ENCODE measurements at regions not wholly inside any gene's neighbourhood (a gene's known extent, or its start where the extent isn't known, plus 50 kb on each side); places are given as distances from the start of the nearest gene placed in this dataset.
"Not testable (repeated sequence)": the region's sequence is repeated elsewhere in the genome, so short reads cannot be mapped to it uniquely, and the experiment has no call there.

DNA sequence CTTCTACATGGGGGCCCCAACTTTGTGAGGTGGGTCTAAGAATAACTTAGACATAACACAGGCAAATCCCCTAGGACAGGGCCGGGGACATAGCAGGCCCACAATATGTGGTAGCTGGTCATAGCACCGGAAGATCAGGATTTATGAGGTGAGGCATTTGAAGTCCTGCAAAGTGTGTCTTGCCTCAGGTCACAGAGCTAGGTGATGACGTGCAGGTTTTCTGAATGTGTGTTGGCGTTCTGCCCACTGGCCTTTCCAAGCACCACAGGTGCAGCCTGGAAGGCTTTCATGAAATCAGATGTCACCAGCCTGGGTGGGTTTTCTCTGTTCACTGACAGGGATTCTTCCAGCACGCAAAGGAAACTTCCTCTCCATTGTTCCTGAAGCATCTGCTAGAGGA lies 119.1 kb downstream of the LRATD1 start:
- DNase-seq (ENCODE audit: low read depth in 2 of 2) = no peak

DNA sequence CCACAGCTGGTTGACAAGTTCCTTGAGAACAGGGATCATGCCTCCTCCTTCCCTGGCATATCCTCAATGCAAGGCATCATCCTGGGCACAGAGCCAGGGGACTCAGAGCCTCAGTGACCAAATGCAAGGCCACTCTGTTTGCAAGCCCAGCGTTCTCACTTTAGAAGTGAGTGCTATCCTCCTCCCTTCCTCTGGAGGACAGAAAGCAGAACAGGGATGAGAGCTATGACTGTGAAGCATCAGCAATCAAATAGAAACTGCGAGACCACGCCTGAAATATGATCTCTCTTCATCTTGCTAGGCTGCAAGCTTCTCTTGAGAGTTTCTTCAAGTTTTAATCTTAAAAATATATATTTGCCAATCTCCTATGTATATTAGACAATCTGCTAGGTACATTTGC lies 119.8 kb downstream of the LRATD1 start:
- no peak for DNase-seq (ENCODE audit: low read depth in 2 of 2)

DNA sequence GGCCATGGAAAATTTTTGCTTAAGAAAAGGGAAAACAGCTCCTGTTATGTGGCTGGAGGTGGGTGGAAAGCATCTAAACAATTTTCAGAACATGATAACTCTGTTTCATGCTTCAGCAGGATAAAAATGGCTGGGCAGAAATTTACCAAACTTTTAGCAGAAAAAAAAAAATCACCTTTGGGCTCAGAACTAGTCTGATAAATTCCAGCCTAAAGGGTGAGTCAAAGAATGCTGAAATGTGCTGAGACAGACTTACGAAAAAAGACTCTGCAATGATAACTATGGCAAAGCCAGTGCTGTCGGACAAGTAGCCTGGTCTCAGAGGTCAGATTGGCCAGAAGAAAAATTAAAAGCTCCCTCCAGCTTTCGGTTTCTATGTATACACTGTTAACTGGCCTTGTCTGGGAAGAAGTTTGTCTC lies 123.6 kb downstream of the LRATD1 start:
- DNase-seq (ENCODE audit: low read depth in 2 of 2) = peak in 1 of 2 experiments; percentile 5

DNA sequence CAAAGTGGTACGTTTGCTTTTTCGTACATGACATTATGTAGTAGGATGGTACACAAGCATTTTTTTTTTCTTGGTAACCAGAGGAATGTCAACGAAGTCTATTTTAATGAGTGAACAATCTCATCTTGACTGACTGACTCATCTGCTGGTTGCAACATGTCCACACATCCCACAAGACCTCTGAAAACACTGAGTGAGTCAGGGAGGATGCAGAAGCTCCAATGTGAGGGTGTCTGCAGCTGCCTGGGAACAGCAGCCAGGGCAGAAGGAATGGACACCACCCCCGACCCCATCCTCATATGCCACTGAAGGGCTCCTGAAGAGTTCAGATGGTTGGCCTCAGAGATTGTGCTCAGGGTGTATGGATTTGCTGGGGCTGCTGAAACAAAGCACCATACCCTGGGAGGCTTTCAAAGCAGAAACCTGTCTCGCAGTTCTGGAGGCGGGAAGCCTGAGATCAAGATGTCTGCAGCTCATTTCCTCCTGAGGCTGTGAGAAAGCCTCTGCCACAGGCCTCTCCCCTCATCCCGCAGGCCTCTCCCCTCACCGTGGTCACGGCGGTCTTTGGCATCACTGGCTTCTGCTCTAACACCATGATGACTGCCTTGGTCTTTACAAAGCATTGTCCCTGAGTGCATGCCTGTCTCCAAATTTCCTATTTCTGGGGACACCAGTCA lies 124.6 kb downstream of the LRATD1 start:
- peak; percentile 89 for DNase-seq (ENCODE audit: low read depth in 2 of 2)

DNA sequence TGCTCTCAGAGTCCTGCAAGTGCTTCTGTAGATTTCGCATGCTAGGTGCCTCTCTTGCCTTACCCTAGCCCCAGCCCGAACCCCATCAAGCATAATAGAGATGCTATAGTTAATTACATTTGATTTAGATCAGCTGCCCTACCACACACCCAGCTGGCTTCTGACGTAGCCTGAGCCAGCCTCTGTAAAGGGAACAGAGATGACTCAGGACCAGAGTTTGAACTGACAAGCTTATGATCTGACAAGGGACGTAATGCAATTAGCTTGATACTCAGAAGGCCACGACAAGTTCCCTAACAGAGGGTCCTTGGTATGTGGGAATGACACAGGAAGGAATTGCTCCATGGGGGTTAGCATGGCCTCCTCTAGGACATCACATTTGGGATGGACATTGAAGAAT lies 126.6 kb downstream of the LRATD1 start:
- DNase-seq (ENCODE audit: low read depth in 2 of 2) = no peak

DNA sequence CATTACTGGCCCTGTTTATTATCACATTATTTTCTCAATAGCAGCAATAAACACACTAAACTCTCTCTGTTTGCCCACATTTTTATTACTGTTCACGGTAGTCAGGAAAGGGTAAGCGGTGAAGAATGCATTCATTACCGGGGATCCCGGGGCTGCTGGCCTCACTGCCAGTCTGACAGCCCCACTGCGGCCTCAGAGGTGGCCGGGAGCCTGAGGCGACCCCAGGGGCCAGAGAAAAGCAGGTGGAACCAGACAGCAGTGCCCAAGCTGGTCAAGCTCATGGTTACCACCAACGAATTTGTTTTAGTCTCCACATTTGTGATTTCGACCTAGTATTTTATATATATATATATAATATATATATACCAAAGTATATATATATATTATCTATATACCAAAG lies 127.7 kb downstream of the LRATD1 start:
- DNase-seq (ENCODE audit: low read depth in 2 of 2) = no peak

DNA sequence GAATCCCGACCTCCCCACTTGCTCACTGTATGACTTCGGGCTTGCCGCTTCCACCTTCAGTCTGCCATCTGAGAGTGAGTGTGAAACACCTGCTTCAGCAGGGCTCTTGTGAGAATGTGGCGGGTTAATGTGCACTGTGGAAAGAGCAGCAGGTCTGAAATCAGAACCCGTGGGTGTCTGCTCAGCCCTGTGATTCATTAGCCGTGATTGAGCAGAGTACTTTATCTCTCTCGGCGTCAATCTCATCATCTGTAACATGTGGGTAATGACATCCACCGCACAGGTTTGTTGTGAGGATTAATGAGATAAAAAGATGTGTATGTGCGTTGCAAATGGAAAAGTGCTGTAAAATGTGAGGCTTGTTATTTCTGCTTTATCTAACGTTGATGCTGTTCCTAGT lies 128.6 kb downstream of the LRATD1 start:
- no peak for DNase-seq (ENCODE audit: low read depth in 2 of 2)

DNA sequence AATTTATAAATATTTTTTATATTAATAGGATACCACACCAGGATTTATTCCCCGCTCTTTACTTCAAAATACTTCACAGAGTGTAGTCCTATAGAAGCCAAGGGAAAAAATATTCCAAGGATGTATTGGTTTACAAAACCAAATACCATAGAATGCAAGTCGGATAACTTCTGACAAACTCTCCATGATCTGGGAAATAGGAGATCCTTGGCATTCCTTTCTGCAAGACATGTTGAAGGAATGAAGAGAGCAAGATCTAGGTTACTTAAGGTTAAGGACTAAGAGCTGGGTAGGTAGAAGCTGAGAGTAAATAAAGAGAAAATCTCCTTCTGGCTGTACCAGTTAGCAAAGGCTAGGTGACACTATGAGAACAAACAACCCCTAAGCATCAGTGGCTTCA lies 141.2 kb downstream of the LRATD1 start:
- no peak for DNase-seq (ENCODE audit: low read depth in 2 of 2)

DNA sequence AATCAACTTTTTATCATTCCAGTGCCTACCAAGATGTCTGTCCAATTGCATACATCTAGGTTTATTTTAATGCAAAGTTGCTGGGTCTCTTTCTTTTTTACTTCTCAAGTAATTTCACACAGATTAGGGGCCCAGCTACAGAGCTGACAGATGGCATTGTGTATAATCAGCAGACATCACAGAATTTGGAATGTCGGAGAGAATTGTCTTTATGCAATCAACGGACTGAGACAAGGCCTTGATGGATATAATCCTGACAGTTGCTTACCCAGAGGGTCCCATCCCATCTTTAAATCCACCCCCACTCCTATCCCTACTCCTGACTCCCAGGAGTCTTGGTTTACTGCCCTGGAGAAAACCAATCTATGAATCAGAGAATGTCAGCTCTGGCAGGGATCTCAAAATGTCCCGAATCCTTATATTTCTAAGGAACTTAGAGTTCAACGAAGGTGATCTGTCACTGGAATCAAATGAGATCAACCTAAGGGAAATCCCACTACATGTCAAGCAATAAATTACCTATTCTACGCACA lies 142.0 kb downstream of the LRATD1 start:
- no peak for DNase-seq (ENCODE audit: low read depth in 2 of 2)

DNA sequence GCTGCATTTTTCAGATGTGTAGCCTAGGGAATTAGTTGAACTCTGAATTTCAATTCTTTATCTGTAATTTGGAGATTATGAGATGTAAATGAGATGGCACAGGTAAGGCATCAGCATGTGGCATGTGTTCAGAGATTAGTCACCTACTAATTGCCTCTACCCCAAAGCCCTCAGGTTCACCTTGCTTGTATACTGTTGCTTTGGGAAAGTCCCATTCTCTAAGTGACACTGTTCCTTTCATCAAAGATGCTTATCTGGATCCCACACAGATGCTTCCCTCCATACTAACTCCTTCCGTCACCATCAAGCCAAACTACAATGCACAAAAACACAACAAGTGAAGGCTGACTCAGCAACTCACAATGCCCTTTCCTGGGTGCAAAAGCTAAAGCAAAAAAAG lies 143.7 kb downstream of the LRATD1 start:
- no peak for DNase-seq (ENCODE audit: low read depth in 2 of 2)

DNA sequence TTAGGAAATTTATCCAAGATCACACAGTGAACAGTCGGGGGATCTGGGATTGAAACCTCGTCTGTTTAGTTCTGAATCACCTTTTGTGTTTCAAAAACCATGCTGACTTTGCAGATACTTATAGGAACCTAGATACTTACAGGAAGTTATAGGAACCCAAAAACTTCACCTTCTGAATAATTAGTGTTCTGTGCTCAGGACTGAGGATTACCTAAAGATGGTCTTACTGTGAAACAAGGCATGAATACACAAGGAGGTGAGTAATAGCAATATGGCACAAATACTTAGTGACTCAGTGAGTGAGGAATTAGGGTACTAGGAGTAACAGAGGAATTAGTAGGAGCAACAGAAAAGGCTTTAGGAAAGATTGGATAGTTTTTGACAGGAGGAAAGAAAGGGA lies 145.5 kb downstream of the LRATD1 start:
- peak in 1 of 2 experiments; percentile 23 for DNase-seq (ENCODE audit: low read depth in 2 of 2)

DNA sequence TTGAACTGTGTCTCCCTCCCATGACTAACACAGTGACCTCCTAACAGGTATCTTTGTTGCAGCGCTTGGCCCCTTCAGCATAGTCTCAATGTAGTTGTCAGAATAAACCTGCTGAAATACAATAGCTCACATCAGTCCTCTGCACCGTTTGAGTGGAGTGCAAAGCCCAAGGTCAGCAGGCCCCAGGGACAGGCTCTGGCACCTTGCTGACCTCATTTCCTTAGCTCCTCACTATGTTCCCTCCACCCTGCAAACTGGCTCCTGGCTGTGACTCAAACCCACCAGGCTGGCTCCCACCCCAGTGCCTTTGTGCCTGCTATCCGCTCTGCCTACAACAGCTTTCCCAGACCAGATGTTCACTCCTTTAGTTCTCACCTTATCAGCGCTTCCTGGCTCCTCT lies 146.7 kb downstream of the LRATD1 start:
- DNase-seq (ENCODE audit: low read depth in 2 of 2) = no peak

DNA sequence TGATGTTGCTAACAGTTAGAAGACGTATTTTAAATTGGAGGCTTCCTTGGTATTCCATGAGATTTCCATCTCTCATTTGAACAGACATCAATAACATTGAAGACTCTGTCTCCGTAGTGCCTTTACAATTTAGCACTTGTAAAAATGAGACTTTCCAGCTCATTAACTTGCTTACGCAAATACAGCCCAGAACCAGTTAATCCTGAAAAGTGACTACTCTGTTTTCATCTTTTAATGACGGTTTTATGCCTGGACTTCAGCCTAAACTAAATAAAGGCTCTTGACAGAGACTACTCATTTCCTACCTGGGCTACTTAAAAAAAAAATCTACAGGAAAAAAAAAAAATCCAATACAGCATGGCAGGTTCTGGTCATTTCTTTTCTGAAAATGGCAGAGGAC lies 148.6 kb downstream of the LRATD1 start:
- no peak for DNase-seq (ENCODE audit: low read depth in 2 of 2)

DNA sequence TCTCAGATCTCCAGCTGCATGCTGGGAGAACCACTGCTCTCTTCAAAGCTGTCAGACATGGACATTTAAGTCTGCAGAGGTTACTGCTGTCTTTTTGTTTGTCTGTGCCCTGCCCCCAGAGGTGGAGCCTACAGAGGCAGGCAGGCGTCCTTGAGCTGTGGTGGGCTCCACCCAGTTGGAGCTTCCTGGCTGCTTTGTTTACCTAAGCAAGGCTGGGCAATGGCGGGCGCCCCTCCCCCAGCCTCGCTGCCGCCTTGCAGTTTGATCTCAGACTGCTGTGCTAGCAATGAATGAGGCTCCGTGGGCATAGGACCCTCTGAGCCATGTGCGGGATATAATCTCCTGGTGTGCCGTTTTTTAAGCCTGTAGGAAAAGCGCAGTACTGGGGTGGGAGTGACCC lies 156.3 kb downstream of the LRATD1 start:
- not testable (repeated sequence) for DNase-seq (ENCODE audit: low read depth in 2 of 2)

DNA sequence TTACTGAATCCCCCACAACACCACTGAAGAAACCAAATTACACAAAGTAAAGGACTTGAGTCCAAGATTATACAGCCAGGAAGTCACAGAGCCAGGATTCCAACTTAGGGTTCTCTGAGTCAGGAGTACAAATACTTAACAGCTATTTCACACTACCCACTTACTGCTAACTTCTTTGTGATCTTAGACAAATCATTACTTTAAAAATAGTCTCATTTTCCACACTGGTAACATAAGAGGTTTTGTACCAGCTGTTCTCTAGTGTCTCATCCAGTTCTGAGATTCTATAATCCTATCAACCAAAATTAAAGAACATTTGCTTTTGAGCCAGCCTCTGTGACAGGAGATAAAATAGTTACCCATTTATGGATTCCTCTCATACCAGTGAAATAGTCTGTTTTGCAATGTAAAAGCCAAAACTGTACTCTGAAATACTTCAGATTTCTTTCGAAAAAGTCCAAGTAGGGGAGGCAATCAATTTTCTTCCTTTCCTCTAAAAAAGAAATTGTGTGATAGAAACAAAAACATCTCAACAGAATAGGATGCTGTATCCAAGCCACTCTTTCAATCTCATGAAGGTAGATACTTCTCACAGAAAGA lies 157.6 kb downstream of the LRATD1 start:
- DNase-seq (ENCODE audit: low read depth in 2 of 2) = peak in 1 of 2 experiments; percentile 3

DNA sequence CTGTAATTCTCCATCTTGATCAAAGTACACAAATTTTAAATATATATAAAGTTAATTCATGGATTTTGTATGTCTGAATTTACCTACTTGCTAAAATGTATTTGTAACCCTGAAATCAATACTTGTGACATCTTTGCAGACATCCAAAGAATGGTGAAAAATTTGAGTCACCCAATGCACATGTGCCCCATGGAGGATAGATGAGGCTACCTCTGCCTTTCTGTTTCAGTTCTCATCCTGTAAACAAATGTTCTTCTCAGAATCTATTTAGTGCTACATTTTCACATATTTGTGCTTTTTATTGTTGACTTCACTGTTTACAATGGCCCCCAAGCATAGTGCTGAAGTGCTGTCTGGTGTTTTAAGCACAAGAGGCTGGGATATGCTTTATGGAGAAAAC lies 171.5 kb downstream of the LRATD1 start:
- DNase-seq (ENCODE audit: low read depth in 2 of 2) = no peak

DNA sequence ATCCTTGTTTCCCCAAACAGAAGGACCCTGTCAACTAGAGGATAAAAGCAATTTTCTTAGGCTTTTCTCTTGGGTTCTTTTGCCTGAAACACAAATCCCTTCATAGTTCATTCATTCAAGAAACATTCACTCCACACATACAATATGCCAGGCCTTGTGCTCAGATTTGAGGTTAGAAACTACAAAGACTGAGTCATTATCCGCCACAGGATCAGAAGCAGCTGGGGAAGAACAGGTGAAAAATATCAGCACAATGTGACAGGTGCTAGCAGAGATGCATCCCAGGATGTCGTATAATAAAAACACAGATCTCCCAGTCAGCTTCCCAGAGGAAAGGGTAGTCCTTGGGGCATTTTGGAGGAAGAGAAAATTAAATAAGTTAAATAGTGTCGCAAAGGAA lies 172.4 kb downstream of the LRATD1 start:
- DNase-seq (ENCODE audit: low read depth in 2 of 2) = no peak

DNA sequence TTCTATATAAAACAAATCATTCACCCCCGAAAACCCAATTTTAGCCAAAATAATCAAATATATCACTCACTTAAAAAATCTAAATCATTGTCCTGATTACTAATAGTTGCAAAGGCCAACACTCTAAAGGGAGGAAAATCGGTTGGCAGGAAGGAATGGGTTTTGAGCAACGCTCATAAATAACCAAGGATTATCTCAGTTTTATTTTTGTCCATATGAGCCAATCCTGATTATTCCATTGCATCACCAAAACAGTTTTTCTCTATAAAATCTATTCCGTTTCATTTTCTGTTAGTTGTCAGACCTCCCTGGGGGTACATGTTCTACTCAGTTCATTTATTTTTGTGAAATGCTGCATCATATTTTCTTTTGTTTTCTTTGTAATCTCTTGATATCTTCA lies 174.1 kb downstream of the LRATD1 start:
- no peak for DNase-seq (ENCODE audit: low read depth in 2 of 2)

DNA sequence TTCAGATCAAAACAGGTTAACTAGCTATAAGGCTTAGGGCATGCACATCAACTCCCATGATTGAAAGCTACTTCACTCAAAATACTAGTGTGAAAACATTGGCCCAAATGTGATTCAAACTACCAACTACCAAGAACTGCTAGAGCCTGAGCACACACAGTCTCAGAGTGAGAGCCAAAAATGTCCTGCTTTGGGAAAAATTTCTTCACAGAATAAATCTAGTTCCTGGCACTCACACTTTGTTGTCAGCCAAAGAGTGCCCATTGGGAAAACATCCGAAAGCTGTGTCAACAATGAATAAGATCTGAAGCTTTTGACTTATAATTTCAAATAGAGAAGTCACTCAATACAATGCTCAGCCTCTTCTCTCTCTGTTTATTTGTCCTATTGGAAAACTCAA lies 182.7 kb downstream of the LRATD1 start:
- DNase-seq (ENCODE audit: low read depth in 2 of 2) = no peak

DNA sequence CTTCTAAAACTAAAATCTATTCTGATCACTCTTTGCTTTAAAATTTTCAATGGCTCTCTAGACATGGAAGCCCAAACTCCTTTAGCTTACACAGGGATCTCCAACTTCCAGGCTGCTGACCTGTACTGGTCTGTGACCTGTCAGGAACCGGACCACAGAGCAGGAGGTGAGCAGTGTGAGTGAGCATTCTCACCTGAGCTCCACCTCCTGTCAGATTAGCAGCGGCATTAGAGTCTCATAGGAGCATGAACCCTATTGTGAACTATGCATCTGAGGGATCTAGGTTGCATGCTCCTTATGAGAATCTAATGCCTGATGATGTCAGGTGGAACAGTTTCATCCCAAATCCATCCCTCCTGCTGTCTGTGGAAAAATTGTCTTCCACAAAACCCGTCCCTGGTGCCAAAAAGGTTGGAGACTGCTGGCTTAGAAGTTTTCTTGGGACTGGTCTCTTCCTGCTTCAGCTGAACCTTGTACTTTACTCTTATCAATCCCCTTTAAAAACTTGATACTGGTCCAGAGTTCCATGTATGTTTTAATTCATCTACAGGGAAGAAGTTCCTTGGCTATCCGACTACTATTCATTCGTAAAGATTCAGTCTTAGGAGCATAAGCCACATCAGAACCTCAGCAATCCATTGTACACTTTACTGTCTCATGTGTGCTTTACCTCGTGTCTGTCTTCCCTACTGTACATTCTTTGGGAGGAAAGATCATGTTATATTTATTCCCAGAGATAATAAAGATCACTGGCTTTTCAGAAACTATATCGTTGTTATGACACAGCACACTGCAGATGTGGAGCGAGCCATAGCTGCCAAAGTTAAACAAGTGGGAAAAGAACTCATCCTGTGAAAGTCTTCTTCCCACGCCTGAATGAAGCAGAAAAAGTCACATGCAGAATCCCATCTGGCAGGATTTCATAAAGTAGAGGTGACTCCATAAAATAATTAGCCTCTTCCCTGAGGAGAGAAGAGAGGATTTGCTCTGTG lies 183.8 kb downstream of the LRATD1 start:
- DNase-seq (ENCODE audit: low read depth in 2 of 2) = no peak

DNA sequence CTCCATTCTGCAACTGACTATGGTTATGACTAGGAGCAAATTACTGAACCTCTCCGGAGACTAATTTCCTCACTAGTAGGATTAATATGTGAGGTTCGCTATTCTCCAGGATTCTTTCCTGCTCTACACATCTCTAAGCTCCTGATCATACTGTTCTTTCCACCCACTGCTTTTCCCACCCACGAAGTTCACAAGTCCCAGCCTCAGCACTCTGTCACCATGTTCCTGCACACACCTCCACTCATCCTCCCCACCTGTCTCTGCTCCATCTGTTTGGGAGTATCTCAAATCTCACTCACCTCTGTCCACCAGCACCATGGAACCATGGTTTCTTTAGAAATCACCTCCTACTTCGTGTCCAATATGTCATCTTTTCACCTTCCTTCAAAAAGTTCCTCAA lies 185.3 kb downstream of the LRATD1 start:
- no peak for DNase-seq (ENCODE audit: low read depth in 2 of 2)

DNA sequence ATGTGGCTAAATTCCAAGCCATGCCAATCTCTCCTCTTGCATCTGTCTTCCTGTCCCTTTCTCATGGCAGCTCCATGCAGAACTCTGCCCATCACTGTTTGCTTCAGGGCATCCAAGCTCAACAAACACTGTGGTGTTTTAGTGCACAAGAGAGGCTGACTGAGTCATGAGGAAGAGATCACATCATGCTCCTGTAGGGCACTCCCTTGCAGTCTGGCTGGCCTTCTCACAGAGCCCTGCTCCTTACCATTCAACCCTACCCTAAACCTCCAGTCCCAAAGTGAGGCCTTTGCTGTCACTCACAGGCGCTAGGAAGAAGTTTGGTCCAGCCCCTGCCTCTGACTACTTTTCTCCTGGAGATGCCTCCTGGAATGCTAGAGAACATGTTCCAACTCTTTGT lies 194.0 kb downstream of the LRATD1 start:
- no peak for DNase-seq (ENCODE audit: low read depth in 2 of 2)
